ENCODE measurements at regions not wholly inside any gene's neighbourhood (a gene's known extent, or its start where the extent isn't known, plus 50 kb on each side); places are given as distances from the start of the nearest gene placed in this dataset.
A peak's percentile ranks its signal among the peaks of the same experiment; 100 is the strongest.

DNA sequence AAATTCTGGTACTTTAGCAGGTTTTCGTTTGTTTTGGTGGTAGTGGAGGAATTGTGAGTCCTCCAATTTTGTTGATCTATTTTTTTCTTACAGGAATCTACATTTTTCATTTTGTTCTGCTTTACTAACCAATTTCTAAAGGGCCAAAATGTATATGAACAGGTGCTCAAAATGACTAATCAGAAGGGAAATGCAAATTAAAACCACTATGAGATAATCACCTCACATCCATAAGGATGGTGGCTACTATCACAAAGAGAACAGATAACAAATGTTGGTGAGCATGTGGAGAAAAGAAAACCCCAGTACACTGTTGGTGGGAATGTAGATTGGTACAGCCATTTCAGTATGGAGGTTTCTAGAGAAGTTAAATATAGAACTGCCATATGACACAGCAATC is 134.2 kb downstream of the LMO4 start:
- 90 to 92% (median 91%) methylated on average over 1 of the region's 1 CpG for WGBS, 4 donors
- TF ChIP-seq, protein P1, sequence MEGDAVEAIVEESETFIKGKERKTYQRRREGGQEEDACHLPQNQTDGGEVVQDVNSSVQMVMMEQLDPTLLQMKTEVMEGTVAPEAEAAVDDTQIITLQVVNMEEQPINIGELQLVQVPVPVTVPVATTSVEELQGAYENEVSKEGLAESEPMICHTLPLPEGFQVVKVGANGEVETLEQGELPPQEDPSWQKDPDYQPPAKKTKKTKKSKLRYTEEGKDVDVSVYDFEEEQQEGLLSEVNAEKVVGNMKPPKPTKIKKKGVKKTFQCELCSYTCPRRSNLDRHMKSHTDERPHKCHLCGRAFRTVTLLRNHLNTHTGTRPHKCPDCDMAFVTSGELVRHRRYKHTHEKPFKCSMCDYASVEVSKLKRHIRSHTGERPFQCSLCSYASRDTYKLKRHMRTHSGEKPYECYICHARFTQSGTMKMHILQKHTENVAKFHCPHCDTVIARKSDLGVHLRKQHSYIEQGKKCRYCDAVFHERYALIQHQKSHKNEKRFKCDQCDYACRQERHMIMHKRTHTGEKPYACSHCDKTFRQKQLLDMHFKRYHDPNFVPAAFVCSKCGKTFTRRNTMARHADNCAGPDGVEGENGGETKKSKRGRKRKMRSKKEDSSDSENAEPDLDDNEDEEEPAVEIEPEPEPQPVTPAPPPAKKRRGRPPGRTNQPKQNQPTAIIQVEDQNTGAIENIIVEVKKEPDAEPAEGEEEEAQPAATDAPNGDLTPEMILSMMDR (IDR thresholded peaks at IDR 0.05) = no peak
- TF ChIP-seq POLR2A (IDR thresholded peaks at IDR 0.05) = no peak
- no peak overlapping the region for H3K27ac ChIP-seq
- no peaks in the 10 kb centered on the region for H3K36me3 ChIP-seq
- DNase-seq (no peak), ATAC-seq (no peak)
- H3K4me3 ChIP-seq = no peak overlapping the region
- peaks cover 0 to 4% (median 0%) of the 10 kb centered on the region in 12 donors for H3K9me3 ChIP-seq
- H3K27me3 ChIP-seq = no peaks in the 10 kb centered on the region
- H3K4me1 ChIP-seq = peaks cover 0 to 6% (median 0%) of the 10 kb centered on the region in 12 donors
- intact Hi-C loops (cut with DNase I) = loop anchor here in 2 of 10 donors (5.0 to 10.0 kb wide), 2 partner anchors 98 to 131 kb away; no protein-coding TSS in a partner anchor

DNA sequence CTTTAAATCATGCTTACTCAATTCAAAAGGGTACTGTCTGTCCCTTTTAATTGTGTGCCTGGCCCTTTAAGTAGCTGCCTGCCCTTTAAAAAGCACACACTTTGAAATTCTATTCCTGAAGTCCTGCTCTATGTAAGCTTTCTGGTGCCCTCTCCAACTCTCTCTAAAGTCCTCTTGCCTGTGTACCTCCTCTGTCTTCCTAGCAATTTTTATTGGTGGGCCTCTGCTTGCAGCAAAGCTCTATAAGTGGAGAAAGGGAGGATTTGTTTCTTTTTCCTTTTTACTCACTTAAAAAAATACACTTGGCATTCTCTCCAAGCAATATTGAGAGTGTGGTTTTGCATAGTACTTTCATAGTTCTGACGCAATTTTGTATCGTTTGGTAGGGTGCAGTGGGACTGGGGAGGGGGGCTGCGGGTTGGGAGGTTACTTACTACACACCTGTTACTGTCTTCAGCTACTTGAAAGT is 135.4 kb downstream of the LMO4 start:
- peak in 3 of 4 donors; percentile 71 to 90 (median 85) for ATAC-seq
- 31 to 45% (median 37%) methylated on average over 3 of the region's 3 CpGs for WGBS, 4 donors
- no peak for DNase-seq
- no peaks in the 10 kb centered on the region for H3K27me3 ChIP-seq
- intact Hi-C loops (cut with DNase I) = loop anchor here in 2 of 10 donors (5.0 to 10.0 kb wide), 2 partner anchors 99 to 132 kb away; no protein-coding TSS in a partner anchor
- H3K4me1 ChIP-seq = peaks cover 0 to 6% (median 0%) of the 10 kb centered on the region in 12 donors
- TF ChIP-seq, protein P1 (IDR thresholded peaks at IDR 0.05) = no peak
- no peak for TF ChIP-seq POLR2A (IDR thresholded peaks at IDR 0.05)
- H3K9me3 ChIP-seq = peaks cover 0 to 2% (median 0%) of the 10 kb centered on the region in 12 donors
- no peaks in the 10 kb centered on the region for H3K36me3 ChIP-seq
- H3K4me3 ChIP-seq = no peak overlapping the region
- no peak overlapping the region for H3K27ac ChIP-seq

GRCh38 chr1:87466621-87467020 is 137.9 kb downstream of the LMO4 start:
- TF ChIP-seq, protein P1 (IDR thresholded peaks at IDR 0.05) = no peak
- no peak for TF ChIP-seq POLR2A (IDR thresholded peaks at IDR 0.05)
- H3K27ac ChIP-seq = no peak overlapping the region
- no peaks in the 10 kb centered on the region for H3K36me3 ChIP-seq
- H3K4me1 ChIP-seq = peaks cover 0 to 6% (median 0%) of the 10 kb centered on the region in 12 donors
- ATAC-seq (no peak), DNase-seq (no peak)
- H3K27me3 ChIP-seq = no peaks in the 10 kb centered on the region
- 75 to 85% (median 79%) methylated on average over 7 of the region's 7 CpGs for WGBS, 4 donors
- H3K4me3 ChIP-seq = no peak overlapping the region
- no peaks in the 10 kb centered on the region for H3K9me3 ChIP-seq
- intact Hi-C loops (cut with DNase I) = loop anchor here in 1 of 10 donors (10.0 kb wide), 1 partner anchor 102 kb away; no protein-coding TSS in a partner anchor

DNA sequence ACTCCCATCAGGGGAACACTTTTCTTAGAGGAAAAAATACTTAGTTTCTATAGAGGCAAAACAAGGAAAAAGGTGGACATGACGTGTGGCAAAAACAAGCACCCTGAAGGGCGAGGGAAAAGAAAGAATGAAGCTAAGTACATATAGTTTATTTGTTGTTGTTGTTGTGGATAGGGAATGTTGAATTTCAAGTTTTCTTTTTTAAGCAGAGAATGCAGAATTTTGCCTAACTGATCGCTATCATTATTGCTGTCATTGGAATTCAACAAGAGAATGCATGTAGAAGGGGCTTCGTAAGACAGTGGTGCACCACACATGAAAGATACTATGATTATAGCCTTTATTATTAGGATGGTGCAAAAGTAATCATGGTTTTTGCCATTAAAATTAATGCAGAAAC is 144.0 kb downstream of the LMO4 start:
- H3K27me3 ChIP-seq = no peaks in the 10 kb centered on the region

More for the DNA sequence above, 144.0 kb downstream of the LMO4 start:
- no peaks in the 10 kb centered on the region for H3K4me1 ChIP-seq
- 88 to 95% (median 91%) methylated on average over 4 of the region's 4 CpGs for WGBS, 4 donors
- H3K27ac ChIP-seq = no peak overlapping the region
- intact Hi-C loops (cut with DNase I) = no loop called here
- no peak for ATAC-seq
- no peaks in the 10 kb centered on the region for H3K9me3 ChIP-seq
- no peak for DNase-seq
- no peak overlapping the region for H3K4me3 ChIP-seq
- TF ChIP-seq, protein P1 (IDR thresholded peaks at IDR 0.05) = no peak
- TF ChIP-seq POLR2A (IDR thresholded peaks at IDR 0.05) = no peak
- no peaks in the 10 kb centered on the region for H3K36me3 ChIP-seq
